IPS DF 6.9 (cell line): ENCODE measurements at regions not wholly inside any gene's neighbourhood (a gene's known extent, or its start where the extent isn't known, plus 50 kb on each side); places are given as distances from the start of the nearest gene placed in this dataset.

Source experiments
- DNase-seq: peaks from one replicate; pipeline ENCODE4 v3.0.0-alpha.2; 2013; ENCODE audit warnings: low read depth, low spot score
- H3K27ac ChIP-seq: one replicate; pipeline ENCODE4 v1.5.1; 2013; ENCODE audit warnings: low read length, control low read depth
- H3K27me3 ChIP-seq: 2 replicates; pipeline ENCODE4 v1.6.1; 2013; ENCODE audit warnings: mild to moderate bottlenecking, low read length; ENCODE audit not compliant: control insufficient read depth, insufficient read depth
- H3K36me3 ChIP-seq: 2 replicates; pipeline ENCODE4 v1.6.1; 2013; ENCODE audit warnings: low read length; ENCODE audit not compliant: control insufficient read depth, insufficient read depth
- H3K4me1 ChIP-seq: 2 replicates; pipeline ENCODE4 v1.6.1; 2013; ENCODE audit warnings: low read length; ENCODE audit not compliant: control insufficient read depth, insufficient read depth
- H3K4me3 ChIP-seq: 2 replicates; pipeline ENCODE4 v1.5.1; 2013; ENCODE audit warnings: mild to moderate bottlenecking, low read length
- H3K9me3 ChIP-seq: 2 replicates; pipeline ENCODE4 v1.6.1; 2013; ENCODE audit warnings: low read length, inconsistent platforms; ENCODE audit not compliant: control insufficient read depth, insufficient read depth
- WGBS: extraction: QIAGEN DNeasy Blood & Tissue Kit; methylation state at CpG from one replicate; pipeline ENCODE4 v1.1.7; 2013; ENCODE audit warnings: mixed read lengths, missing lambda C conversion rate; ENCODE audit not compliant: insufficient read length, insufficient coverage; 5-methylcytosine and 5-hydroxymethylcytosine counted together

DNA sequence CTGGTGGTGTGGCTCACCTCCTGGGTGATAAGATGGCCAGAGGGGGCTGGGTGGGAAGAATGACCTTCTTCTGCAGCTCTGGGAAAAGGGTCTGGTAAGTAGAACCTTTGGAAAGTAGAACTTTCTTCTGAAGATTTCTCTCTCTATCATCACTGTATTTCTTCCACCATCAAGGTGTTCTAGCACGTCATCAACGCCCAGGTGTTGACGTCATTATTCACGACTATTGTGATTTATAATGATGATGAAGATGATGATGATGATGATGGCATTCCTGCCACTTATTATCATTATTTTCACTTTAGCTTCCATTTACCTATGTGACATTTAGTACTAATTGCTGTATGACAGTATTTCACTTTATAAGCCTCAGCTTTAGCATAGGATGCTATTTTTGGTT is 525.6 kb upstream of the ADARB2 start:
- DNase-seq = no peak
- Histone ChIP-seq H3K4me3 (no peak overlapping the region), H3K36me3 (no peaks in the 10 kb centered on the region), H3K27me3 (no peaks in the 10 kb centered on the region), H3K27ac (no peak overlapping the region), H3K4me1 (no peaks in the 10 kb centered on the region), H3K9me3 (no peaks in the 10 kb centered on the region; the same call in 1 of the 2 replicates)
- WGBS = no CpG with 5 or more reads among the region's 4 CpGs

DNA sequence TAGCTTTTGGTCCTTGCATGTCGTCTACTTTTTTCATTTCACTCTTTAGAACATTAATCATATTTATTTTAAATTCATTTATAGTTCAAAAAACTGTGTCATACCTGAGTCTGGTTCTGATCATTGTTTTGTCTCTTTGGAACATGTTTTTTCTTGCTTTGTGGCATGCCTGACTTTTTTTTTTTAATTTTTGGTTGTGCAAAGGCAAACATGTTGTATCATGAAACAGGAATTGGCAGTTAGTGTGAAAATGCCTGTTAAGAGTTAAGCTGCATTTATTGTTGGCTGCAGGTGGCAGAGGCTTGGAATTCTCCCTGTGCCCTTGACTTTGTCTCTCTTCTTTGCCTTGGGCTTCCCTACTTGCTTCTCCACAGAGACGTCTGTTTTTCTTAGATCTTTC is 525.0 kb upstream of the ADARB2 start:
- H3K27ac ChIP-seq = no peak overlapping the region
- DNase-seq = no peak
- no peaks in the 10 kb centered on the region; the same call in 1 of the 2 replicates for H3K9me3 ChIP-seq
- H3K36me3 ChIP-seq = no peaks in the 10 kb centered on the region
- H3K4me1 ChIP-seq = no peaks in the 10 kb centered on the region
- H3K27me3 ChIP-seq = no peaks in the 10 kb centered on the region
- no CpG with 5 or more reads among the region's 2 CpGs for WGBS
- H3K4me3 ChIP-seq = no peak overlapping the region

DNA sequence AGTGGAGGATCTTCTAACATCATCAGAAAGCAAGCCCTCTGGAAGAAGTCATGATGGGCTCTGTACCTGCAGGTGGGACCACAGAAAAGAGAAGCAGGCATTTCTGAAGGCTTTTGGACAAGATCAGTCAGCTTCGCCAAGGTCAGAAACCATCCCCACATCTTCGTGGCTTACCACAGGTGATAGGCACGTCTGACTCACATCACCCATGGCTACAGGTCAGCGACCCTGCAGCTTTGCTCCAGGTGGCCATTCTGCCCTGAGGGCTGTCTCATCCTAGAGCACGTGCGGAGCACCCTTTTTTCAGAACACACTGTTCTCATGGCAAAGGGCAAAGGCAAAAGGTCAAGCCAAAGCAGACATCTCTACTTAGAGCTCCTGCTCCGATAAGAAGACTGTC is 518.9 kb upstream of the ADARB2 start:
- no peak overlapping the region for H3K27ac ChIP-seq
- H3K27me3 ChIP-seq = no peaks in the 10 kb centered on the region
- no peak for DNase-seq
- H3K9me3 ChIP-seq = no peaks in the 10 kb centered on the region
- H3K36me3 ChIP-seq = no peaks in the 10 kb centered on the region
- H3K4me1 ChIP-seq = no peaks in the 10 kb centered on the region
- H3K4me3 ChIP-seq = no peak overlapping the region
- WGBS = no CpG with 5 or more reads among the region's 7 CpGs

DNA sequence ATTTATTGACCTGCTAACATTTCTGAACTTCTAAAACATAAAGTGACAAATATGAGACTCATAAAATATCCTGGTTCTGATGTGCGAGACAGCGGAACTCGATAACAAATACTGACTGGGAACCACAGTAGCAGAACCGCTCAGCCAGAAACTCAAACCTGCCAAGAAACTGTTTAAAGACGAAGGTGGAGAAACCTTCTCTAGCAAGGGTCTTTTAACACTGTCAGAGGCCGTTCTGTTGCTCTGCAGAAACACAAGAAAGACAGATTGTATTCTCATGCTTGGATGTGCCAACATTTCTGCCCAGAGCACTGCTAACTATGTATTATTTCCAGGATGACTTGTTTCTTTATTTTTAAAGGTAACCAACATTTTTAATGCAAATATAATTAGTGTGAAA is 514.8 kb upstream of the ADARB2 start:
- WGBS = no CpG with 5 or more reads among the region's 6 CpGs

GRCh38 chr10:2251631-2252030 is 514.3 kb upstream of the ADARB2 start:
- Histone ChIP-seq H3K4me3 (no peak overlapping the region), H3K36me3 (no peaks in the 10 kb centered on the region), H3K4me1 (no peaks in the 10 kb centered on the region), H3K9me3 (no peaks in the 10 kb centered on the region), H3K27me3 (no peaks in the 10 kb centered on the region), H3K27ac (no peak overlapping the region)
- no peak for DNase-seq
- 100% methylated on average over 4 of the region's 8 CpGs for WGBS

More for the DNA sequence above, 514.8 kb upstream of the ADARB2 start:
- Histone ChIP-seq H3K9me3 (no peaks in the 10 kb centered on the region), H3K27ac (no peak overlapping the region), H3K4me3 (no peak overlapping the region), H3K27me3 (no peaks in the 10 kb centered on the region), H3K36me3 (no peaks in the 10 kb centered on the region), H3K4me1 (no peaks in the 10 kb centered on the region)
- no peak for DNase-seq

DNA sequence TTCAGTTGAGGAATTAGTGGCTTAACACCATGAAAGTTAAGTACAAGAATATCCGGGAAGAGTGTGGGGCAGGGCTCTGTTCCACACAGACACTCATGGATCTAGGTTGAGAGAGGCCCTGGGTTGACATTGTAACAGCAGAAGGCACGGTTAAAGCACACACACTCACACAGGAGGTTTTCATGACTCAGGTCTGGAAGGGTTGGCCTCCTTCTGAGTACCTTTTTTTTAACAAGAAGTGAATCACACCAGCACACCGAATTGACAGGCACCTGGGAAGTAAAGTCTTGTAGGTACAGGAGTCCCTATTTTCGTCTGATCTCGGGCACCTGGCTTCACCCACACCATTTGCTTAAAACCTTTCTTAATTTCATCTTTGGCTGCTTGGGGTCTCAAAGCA is 509.4 kb upstream of the ADARB2 start:
- WGBS = no CpG with 5 or more reads among the region's 5 CpGs
- Histone ChIP-seq H3K27me3 (no peaks in the 10 kb centered on the region), H3K4me1 (no peaks in the 10 kb centered on the region), H3K4me3 (no peak overlapping the region), H3K36me3 (no peaks in the 10 kb centered on the region), H3K9me3 (no peaks in the 10 kb centered on the region), H3K27ac (no peak overlapping the region)
- DNase-seq = no peak

DNA sequence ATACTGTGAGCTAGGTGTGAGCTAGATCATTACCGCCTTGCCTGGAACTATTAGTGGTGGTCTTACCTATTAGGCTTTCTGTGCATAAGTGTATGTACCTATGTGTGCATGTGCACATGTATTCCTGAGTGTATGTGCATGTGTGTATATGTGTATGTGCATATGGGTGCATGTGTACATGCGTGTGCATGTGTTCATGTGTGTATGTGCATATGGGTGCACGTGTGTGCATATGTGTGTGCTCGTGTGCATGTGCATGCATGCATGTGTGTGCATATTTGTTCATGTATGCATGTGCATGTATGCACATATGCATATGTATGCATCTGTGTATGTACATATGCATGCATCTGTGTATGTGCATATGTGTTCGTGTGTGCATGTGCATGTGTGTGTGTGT is 508.3 kb upstream of the ADARB2 start:
- no peak for DNase-seq
- no peaks in the 10 kb centered on the region for H3K4me1 ChIP-seq
- no CpG with 5 or more reads among the region's 5 CpGs for WGBS
- no peaks in the 10 kb centered on the region for H3K27me3 ChIP-seq
- H3K4me3 ChIP-seq = no peak overlapping the region
- no peak overlapping the region for H3K27ac ChIP-seq
- no peaks in the 10 kb centered on the region for H3K9me3 ChIP-seq
- H3K36me3 ChIP-seq = no peaks in the 10 kb centered on the region

DNA sequence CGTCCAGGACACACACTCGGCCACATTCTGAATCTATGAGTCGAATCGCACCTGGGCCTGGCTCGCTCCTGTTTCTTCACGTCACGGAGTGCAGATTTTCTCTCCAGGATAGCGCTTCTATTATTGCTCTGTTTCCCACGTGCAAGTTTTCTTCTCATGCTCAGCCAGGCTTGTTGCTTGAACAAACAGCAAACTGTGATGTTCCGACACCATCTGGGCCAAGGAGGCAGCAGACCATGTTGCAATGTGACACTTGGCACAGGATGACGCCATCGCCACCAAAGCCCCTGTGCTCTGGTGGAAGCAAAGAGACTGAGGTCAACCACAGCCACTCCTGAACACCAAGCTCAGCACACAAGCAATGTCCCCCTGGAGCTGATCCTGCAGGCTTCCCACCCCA is 507.1 kb upstream of the ADARB2 start:
- no peak overlapping the region for H3K4me3 ChIP-seq
- H3K27me3 ChIP-seq = no peaks in the 10 kb centered on the region
- H3K4me1 ChIP-seq = no peaks in the 10 kb centered on the region
- DNase-seq = no peak
- H3K27ac ChIP-seq = no peak overlapping the region
- WGBS = no CpG with 5 or more reads among the region's 12 CpGs
- no peaks in the 10 kb centered on the region for H3K36me3 ChIP-seq
- H3K9me3 ChIP-seq = no peaks in the 10 kb centered on the region

DNA sequence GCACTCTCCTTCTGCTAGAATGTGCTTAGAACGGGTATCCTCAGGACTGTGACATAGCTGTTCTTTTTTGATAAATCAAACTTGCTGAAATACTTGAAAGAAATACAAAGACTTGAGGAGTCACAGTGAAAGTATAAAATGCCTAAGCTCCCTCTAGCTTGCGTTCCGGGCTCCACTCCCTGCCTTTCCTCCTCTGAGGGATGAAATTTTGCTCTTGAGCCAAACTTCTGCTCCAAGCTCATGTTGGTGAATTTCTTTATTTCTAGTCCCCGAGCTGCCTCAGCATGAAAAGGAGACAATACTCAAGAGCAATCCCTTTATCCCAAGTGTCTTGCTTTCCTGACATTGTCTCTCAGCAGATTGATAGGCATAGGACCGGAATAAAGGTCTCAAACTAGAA is 499.6 kb upstream of the ADARB2 start:
- no CpG with 5 or more reads among the region's 5 CpGs for WGBS
- H3K27me3 ChIP-seq = no peaks in the 10 kb centered on the region
- no peaks in the 10 kb centered on the region for H3K4me1 ChIP-seq

DNA sequence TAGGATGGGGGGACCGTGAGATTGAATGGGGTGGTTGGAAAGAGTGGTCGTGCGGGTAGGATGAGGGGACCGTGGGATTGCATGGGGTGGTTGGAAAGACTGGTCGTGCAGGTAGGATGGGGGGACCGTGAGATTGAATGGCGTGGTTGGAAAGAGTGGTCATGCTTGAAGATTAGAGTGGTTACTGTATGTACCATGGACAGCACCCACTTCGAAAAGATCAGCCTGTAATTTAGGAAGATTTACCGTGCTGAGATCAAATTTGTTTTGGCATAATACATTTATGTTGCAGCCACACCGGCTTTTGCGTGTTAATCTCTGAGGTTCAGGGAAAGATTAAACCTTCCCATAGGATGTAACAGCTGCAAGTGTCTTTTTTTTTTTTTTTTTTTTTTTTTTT is 495.2 kb upstream of the ADARB2 start:
- Histone ChIP-seq H3K4me3 (no peak overlapping the region), H3K36me3 (no peaks in the 10 kb centered on the region), H3K4me1 (no peaks in the 10 kb centered on the region), H3K27ac (no peak overlapping the region), H3K27me3 (no peaks in the 10 kb centered on the region), H3K9me3 (no peaks in the 10 kb centered on the region)
- WGBS = no CpG with 5 or more reads among the region's 11 CpGs
- DNase-seq = no peak

More for the DNA sequence above, 499.6 kb upstream of the ADARB2 start:
- no peaks in the 10 kb centered on the region for H3K36me3 ChIP-seq
- H3K27ac ChIP-seq = no peak overlapping the region
- DNase-seq = no peak
- H3K4me3 ChIP-seq = no peak overlapping the region
- H3K9me3 ChIP-seq = no peaks in the 10 kb centered on the region

GRCh38 chr10:2230478-2230877 is 493.2 kb upstream of the ADARB2 start:
- WGBS = no CpG with 5 or more reads among the region's 1 CpG
- no peaks in the 10 kb centered on the region for H3K36me3 ChIP-seq
- H3K9me3 ChIP-seq = no peaks in the 10 kb centered on the region
- DNase-seq = no peak
- no peak overlapping the region for H3K27ac ChIP-seq
- H3K4me1 ChIP-seq = no peaks in the 10 kb centered on the region
- no peaks in the 10 kb centered on the region for H3K27me3 ChIP-seq
- no peak overlapping the region for H3K4me3 ChIP-seq
